ENCODE measurements at regions not wholly inside any gene's neighbourhood (a gene's known extent, or its start where the extent isn't known, plus 50 kb on each side); places are given as distances from the start of the nearest gene placed in this dataset.
"Not testable (repeated sequence)": the region's sequence is repeated elsewhere in the genome, so short reads cannot be mapped to it uniquely, and the experiment has no call there.

GRCh38 chr4:104353481-104353880 is 141.2 kb downstream of the CXXC4 start:
- DNase-seq (ENCODE audit: low spot score in 2 of 2) = no peak
- ATAC-seq = no peak
- H3K4me3 Mint-ChIP-seq = no peak overlapping the region
- H3K36me3 Mint-ChIP-seq = no peaks in the 10 kb centered on the region
- H3K9me3 Mint-ChIP-seq = peaks cover 20% of the 10 kb centered on the region
- no peak overlapping the region for H3K27ac Mint-ChIP-seq
- no peaks in the 10 kb centered on the region for H3K4me1 Mint-ChIP-seq

GRCh38 chr4:104352211-104352610 is 142.5 kb downstream of the CXXC4 start:
- Mint-ChIP-seq H3K4me3 (no peak overlapping the region), H3K4me1 (no peaks in the 10 kb centered on the region), H3K36me3 (no peaks in the 10 kb centered on the region), H3K9me3 (peaks cover 20% of the 10 kb centered on the region), H3K27ac (no peak overlapping the region)
- ATAC-seq (no peak), DNase-seq (ENCODE audit: low spot score in 2 of 2) (no peak)

GRCh38 chr4:104351706-104352105 is 143.0 kb downstream of the CXXC4 start:
- ATAC-seq (no peak), DNase-seq (ENCODE audit: low spot score in 2 of 2) (no peak)
- Mint-ChIP-seq H3K36me3 (no peaks in the 10 kb centered on the region), H3K4me1 (no peaks in the 10 kb centered on the region), H3K27ac (no peak overlapping the region), H3K9me3 (peaks cover 17% of the 10 kb centered on the region), H3K4me3 (no peak overlapping the region)

GRCh38 chr4:104345598-104346242 is 149.0 kb downstream of the CXXC4 start:
- peaks cover 10% of the 10 kb centered on the region for H3K9me3 Mint-ChIP-seq
- DNase-seq (ENCODE audit: low spot score in 2 of 2) = no peak
- peak; percentile 36 for ATAC-seq
- H3K27ac Mint-ChIP-seq = no peak overlapping the region
- no peaks in the 10 kb centered on the region for H3K36me3 Mint-ChIP-seq
- no peaks in the 10 kb centered on the region for H3K4me1 Mint-ChIP-seq
- no peak overlapping the region for H3K4me3 Mint-ChIP-seq

GRCh38 chr4:104344342-104344980 is 150.2 kb downstream of the CXXC4 start:
- DNase-seq (ENCODE audit: low spot score in 2 of 2) = no peak
- Mint-ChIP-seq H3K4me3 (no peak overlapping the region), H3K36me3 (no peaks in the 10 kb centered on the region), H3K27ac (no peak overlapping the region), H3K9me3 (peaks cover 3% of the 10 kb centered on the region), H3K4me1 (no peaks in the 10 kb centered on the region)
- peak; percentile 43 for ATAC-seq

- Mint-ChIP-seq H3K36me3 (no peaks in the 10 kb centered on the region), H3K27ac (no peak overlapping the region), H3K9me3 (peaks cover 9% of the 10 kb centered on the region), H3K4me1 (no peaks in the 10 kb centered on the region), H3K4me3 (no peak overlapping the region)
- DNase-seq (ENCODE audit: low spot score in 2 of 2) (no peak), ATAC-seq (no peak)
Observed at GRCh38 chr4:104334410-104334809, 160.3 kb downstream of the CXXC4 start.

GRCh38 chr4:104330125-104330905 is 164.4 kb downstream of the CXXC4 start:
- Mint-ChIP-seq H3K4me1 (no peaks in the 10 kb centered on the region), H3K36me3 (no peaks in the 10 kb centered on the region), H3K27ac (no peak overlapping the region), H3K4me3 (no peak overlapping the region), H3K9me3 (peaks cover 12% of the 10 kb centered on the region)
- no peak for DNase-seq (ENCODE audit: low spot score in 2 of 2)
- ATAC-seq = no peak

- not testable (repeated sequence) for H3K4me3 Mint-ChIP-seq
Observed at GRCh38 chr4:104326991-104327694, 167.6 kb downstream of the CXXC4 start.

GRCh38 chr4:104302731-104303130 is 192.0 kb downstream of the CXXC4 start:
- H3K9me3 Mint-ChIP-seq = peaks cover 7% of the 10 kb centered on the region
- H3K4me3 Mint-ChIP-seq = no peak overlapping the region
- DNase-seq (ENCODE audit: low spot score in 2 of 2) (no peak), ATAC-seq (no peak)
- no peak overlapping the region for H3K27ac Mint-ChIP-seq
- no peaks in the 10 kb centered on the region for H3K36me3 Mint-ChIP-seq
- H3K4me1 Mint-ChIP-seq = no peaks in the 10 kb centered on the region

More at GRCh38 chr4:104326991-104327694, 167.6 kb downstream of the CXXC4 start:
- DNase-seq (ENCODE audit: low spot score in 2 of 2); ATAC-seq; H3K36me3 Mint-ChIP-seq; H3K9me3 Mint-ChIP-seq; H3K27ac Mint-ChIP-seq; H3K4me1 Mint-ChIP-seq: not testable (repeated sequence)

GRCh38 chr4:104294811-104295210 is 199.9 kb downstream of the CXXC4 start:
- H3K4me3 Mint-ChIP-seq = no peak overlapping the region
- no peaks in the 10 kb centered on the region for H3K4me1 Mint-ChIP-seq
- ATAC-seq (no peak), DNase-seq (ENCODE audit: low spot score in 2 of 2) (no peak)
- no peaks in the 10 kb centered on the region for H3K36me3 Mint-ChIP-seq
- H3K9me3 Mint-ChIP-seq = peaks cover 11% of the 10 kb centered on the region
- H3K27ac Mint-ChIP-seq = no peak overlapping the region

- no peak overlapping the region for H3K4me3 Mint-ChIP-seq
- H3K36me3 Mint-ChIP-seq = no peaks in the 10 kb centered on the region
- ATAC-seq (no peak), DNase-seq (ENCODE audit: low spot score in 2 of 2) (no peak)
- H3K4me1 Mint-ChIP-seq = no peaks in the 10 kb centered on the region
- peaks cover 5% of the 10 kb centered on the region for H3K9me3 Mint-ChIP-seq
- no peak overlapping the region for H3K27ac Mint-ChIP-seq
Observed at GRCh38 chr4:104286867-104287266, 207.8 kb downstream of the CXXC4 start.

- Mint-ChIP-seq H3K27ac (no peak overlapping the region), H3K4me3 (no peak overlapping the region), H3K9me3 (no peaks in the 10 kb centered on the region), H3K36me3 (no peaks in the 10 kb centered on the region), H3K4me1 (no peaks in the 10 kb centered on the region)
- DNase-seq (ENCODE audit: low spot score in 2 of 2) = no peak
- ATAC-seq = no peak
Observed at GRCh38 chr4:104283303-104283702, 211.4 kb downstream of the CXXC4 start.

GRCh38 chr4:104279744-104280143 is 214.9 kb downstream of the CXXC4 start:
- ATAC-seq (no peak), DNase-seq (ENCODE audit: low spot score in 2 of 2) (no peak)
- Mint-ChIP-seq H3K4me1 (no peaks in the 10 kb centered on the region), H3K9me3 (peaks cover 3% of the 10 kb centered on the region), H3K27ac (no peak overlapping the region), H3K36me3 (no peaks in the 10 kb centered on the region), H3K4me3 (no peak overlapping the region)

GRCh38 chr4:104272966-104273365 is 221.7 kb downstream of the CXXC4 start:
- no peak for ATAC-seq
- H3K36me3 Mint-ChIP-seq = no peaks in the 10 kb centered on the region
- H3K27ac Mint-ChIP-seq = no peak overlapping the region
- H3K9me3 Mint-ChIP-seq = peaks cover 9% of the 10 kb centered on the region
- H3K4me1 Mint-ChIP-seq = no peaks in the 10 kb centered on the region
- no peak for DNase-seq (ENCODE audit: low spot score in 2 of 2)
- no peak overlapping the region for H3K4me3 Mint-ChIP-seq

- H3K36me3 Mint-ChIP-seq; H3K4me1 Mint-ChIP-seq; DNase-seq (ENCODE audit: low spot score in 2 of 2); ATAC-seq; H3K9me3 Mint-ChIP-seq; H3K27ac Mint-ChIP-seq; H3K4me3 Mint-ChIP-seq: not testable (repeated sequence)
Observed at GRCh38 chr4:104269603-104270002, 225.1 kb downstream of the CXXC4 start.
